ENCODE measurements at regions not wholly inside any gene's neighbourhood (a gene's known extent, or its start where the extent isn't known, plus 50 kb on each side); places are given as distances from the start of the nearest gene placed in this dataset.

DNA sequence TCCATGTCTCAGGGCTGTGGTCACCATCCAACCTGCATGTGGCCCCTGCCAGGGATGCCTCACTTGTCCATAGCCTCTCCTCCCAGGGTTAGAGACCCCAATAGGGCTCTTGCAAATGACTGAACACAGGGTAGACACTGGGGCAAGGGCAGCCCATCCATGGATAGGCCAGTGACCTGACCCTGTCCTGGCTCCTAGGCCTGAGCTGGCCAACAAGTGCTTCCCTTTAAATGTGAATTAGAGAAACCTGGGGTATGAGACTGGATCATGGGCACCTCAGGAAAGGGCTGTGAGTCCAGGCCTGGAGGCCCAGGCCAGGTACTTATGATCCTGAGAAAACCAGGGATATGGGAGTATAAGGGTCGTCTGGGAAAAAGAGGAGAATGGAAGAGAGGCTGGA is 64.5 kb downstream of the COPS8 start:
- DNase-seq: no peak

- no peak for DNase-seq
Observed at GRCh38 chr2:237150831-237151375, 65.2 kb downstream of the COPS8 start.

- no peak for DNase-seq
Observed at GRCh38 chr2:237152361-237152760, 66.7 kb downstream of the COPS8 start.

DNA sequence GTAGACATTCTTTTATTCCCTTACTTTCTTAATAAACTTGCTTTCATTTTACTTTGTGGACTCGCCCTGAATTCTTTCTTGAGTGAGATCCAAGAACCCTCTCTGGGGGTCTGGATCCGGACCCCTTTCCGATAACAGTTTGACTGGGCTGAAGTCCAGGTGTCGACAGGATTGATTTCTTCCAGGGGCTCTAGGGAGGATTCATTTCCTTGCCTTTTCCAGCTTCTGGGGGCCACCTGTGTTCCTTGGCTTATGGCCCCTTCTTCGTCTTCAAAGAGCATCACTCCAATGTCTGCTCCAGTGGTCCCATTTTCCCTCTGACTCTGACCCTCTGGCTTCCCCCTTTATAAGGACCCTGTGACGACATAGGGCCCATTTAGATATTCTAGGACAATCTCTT is 67.5 kb downstream of the COPS8 start:
- no peak for DNase-seq

GRCh38 chr2:237154082-237154638 is 68.5 kb downstream of the COPS8 start:
- peak; percentile 35 to 63 for DNase-seq

DNA sequence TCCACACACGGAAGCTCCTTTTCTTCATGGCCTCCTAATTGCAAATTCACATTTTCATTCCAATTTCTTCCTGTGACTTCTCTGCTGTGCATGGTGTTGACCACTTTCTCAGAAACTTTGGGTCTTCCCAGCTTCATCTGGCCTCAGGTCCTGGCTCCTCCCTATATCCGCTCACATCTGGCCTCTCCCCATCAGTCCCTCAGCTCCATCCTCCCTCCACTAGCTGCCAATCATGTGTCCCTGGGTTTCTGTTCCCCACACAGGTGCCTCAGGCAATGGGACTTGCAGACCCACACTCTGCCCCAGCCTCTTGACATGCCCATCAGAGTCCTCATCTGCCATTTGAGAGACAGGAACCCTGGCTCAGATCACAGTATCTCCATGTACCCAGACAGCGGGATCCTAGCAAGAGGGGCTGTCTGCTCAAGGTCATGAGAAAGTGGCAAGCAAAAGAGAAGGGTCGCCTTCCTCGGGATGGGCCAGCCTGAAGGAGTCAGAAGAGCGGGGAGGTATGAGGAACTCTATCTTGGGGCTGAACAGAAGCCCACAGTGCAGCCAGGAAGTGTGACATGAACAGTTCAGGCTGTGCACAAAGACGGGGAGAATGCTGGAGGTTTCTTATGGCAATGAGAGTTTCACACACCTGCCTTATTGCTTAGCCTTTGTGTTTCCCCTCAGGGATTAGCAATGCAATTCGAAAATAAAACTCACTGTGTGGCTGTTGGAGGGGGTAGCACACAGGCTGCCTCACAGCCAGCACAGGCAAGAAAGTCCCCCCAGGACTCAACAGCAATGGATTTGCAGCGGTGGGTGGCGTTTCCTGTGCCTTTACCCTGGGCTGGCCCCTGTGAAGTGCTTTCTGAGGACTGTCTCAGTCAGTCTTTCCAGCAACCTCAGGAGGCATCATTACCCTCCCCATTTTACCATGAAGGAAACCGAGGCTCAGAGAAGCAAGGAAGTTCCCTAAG is 69.5 kb downstream of the COPS8 start:
- DNase-seq: no peak

- DNase-seq: no peak
Observed at GRCh38 chr2:237156031-237156856, 70.6 kb downstream of the COPS8 start.

GRCh38 chr2:237156857-237157779 is 71.4 kb downstream of the COPS8 start:
- no peak for DNase-seq

- no peak for DNase-seq
Observed at GRCh38 chr2:237157780-237158102, 72.1 kb downstream of the COPS8 start.

DNA sequence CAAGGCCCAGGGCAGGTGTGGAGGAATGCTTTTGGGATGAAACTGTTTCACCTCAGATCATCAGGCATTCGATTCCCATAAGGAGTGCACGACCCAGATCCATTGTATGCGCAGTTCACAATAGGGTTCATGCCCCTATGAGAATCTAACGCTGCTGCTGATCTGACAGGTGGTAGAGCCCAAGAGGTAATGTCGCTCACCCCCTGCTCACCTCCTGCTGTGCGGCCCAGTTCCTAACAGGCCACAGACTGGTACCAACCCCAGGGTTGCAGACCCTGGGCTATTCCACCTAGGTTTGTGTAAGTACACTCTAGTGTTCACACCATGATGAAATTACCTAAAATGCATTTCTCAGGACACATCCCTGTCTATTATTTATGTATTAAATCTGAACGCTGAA is 72.5 kb downstream of the COPS8 start:
- DNase-seq: no peak

- no peak for DNase-seq
Observed at GRCh38 chr2:237159006-237159911, 73.6 kb downstream of the COPS8 start.

GRCh38 chr2:237160271-237160919 is 74.7 kb downstream of the COPS8 start:
- DNase-seq: no peak

- no peak for DNase-seq
Observed at GRCh38 chr2:237161189-237161588, 75.5 kb downstream of the COPS8 start.

GRCh38 chr2:237162959-237163358 is 77.3 kb downstream of the COPS8 start:
- no peak for DNase-seq

GRCh38 chr2:237164474-237165042 is 78.9 kb downstream of the COPS8 start:
- DNase-seq: no peak

DNA sequence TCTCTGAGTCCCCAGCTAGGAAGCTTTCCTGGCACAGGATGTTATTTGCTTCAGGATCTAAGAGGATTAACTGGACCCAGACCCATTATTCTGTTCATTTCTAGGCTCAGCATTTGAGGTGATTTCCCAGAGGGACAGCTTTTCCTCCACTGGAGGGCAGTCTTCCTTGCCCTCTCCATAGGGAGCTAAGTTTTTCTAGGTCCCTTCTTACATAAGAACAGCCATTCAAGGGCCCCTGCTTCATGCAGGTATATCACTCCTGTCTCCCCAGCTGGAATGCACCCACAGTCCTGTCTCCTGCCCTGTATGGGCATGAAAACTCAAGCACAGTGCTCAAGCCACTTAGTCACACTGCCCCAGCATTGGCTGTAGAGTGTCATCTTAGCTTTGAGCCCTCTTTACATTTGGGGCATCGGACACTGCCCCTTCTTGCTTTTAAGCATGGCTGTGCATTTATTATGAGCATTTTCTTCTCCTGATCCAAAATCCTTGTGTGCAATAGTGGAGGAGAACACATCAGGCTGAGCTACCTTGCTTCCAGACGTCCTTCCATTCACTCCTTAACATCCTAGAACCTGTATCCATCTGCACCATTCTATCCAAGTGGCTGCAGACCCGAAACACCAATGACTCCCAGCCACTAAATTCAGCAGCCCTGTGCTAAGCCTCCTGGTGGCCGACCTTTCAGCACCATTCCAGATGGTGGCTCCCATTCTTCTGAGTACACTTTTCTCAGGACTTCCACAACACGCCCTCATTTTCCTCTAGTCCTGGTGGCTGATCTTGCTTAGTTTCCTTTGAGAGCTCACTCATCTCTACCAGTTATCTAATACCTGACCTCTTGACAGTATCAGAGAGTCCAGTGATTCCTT is 80.0 kb downstream of the COPS8 start:
- DNase-seq: peak in 1 of 2 experiments; percentile 7

DNA sequence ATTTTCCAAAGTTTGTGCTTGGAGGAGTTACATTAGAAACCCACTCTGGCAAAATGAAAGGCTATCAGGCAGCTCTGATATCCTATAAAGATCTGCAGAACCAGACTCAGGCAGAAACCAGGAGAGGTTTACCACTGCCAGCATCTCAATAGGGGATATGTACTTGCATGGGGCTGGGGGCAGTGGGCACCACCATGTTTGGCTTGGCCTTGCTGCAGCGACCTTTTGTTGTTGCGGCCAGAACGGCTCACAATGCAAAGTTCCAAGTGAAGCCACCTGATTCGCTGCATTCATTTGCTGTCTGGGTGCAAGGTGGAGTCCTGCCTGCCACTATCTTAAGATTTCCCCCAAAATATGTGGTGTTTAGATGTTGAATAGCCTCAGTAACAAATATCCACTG is 81.3 kb downstream of the COPS8 start:
- DNase-seq: no peak

DNA sequence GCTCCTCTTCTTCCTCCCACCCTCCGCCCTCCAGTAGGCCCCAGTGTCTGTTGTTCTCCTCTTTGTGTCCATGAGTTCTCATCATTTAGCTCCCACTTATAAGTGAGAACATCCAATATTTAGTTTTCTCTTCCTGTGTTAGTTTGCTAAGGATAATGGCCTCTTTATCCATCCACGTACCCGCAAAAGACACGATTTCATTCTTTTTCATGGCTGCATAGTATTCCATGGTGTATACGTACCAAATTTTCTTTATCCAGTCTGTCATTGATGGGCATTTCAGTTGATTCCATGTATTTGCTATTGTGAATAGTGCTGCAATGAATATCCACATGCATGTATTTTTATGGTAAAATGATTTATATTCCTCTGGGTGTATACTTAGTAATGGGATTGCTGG is 82.2 kb downstream of the COPS8 start:
- DNase-seq: no peak

DNA sequence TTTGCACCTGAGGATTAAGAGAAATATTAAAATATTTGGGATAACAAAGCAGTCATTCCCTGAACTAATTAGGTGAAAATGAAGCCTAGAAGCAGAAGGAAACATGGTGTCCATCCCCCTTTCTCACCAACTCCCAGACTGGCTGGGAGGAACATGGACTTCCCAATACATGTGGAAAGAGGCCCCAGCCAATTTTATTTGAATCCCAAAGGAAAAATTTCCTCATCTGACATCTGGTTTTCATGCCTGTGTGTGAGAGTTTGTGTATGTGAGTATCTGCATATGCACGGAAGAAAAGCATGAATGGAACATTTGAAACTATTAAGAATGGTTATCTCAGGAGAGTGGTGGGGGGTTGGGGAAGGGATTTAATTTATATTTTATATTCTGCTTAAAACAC is 84.3 kb downstream of the COPS8 start:
- DNase-seq: no peak

All from NCI-H446 (cell line).